K562 (cell line): ENCODE measurements at regions not wholly inside any gene's neighbourhood (a gene's known extent, or its start where the extent isn't known, plus 50 kb on each side); places are given as distances from the start of the nearest gene placed in this dataset.

Source experiments
- ATAC-seq: fragments of 200-7000 bp; cut with Tn5 transposase; 3 replicates; pipeline ENCODE4 v1.9.1; 2020; ENCODE audit warnings: moderate library complexity
- BruUV-seq: library from RNA; stranded (reverse); fragments of 400-500 nt; replicated peaks from 2 replicates; lab custom pipeline; 2021; lab: Mats Ljungman, UMichigan
- CTCF ChIA-PET: fragments of 300-600 bp; formaldehyde crosslinking; extraction: SDS; loops from one replicate; lab custom pipeline; 2021; ENCODE audit warnings: low intra/inter-chr PET ratio; lab: Yijun Ruan, JAX
- POLR2A ChIA-PET: fragments of 300-600, 350-650 bp; sonication (Branson Sonifier 250); formaldehyde crosslinking; extraction: SDS; loops from one replicate; lab custom pipeline; 2021; ENCODE audit warnings: antibody characterized with exemption, inconsistent platforms; lab: Yijun Ruan, JAX
- DNase-seq, 4 experiments: peaks; one replicate each; pipeline versions ENCODE4 v3.0.0 to v3.0.0-alpha.2; 2011 to 2018; ENCODE audit warnings: low spot score in 3 of 4, mixed read lengths in 3 of 4; ENCODE audit errors: extremely low read depth in 1 of 4
- FAIRE-seq: peaks from 2 replicates; lab custom pipeline; 2011; peaks lifted over from hg19 to GRCh38; lab: Jason Lieb, UNC
- H2AFZ ChIP-seq: 2 replicates; pipeline ENCODE4 v1.6.0; 2011; ENCODE audit warnings: low read depth, low read length, control low read depth, inconsistent platforms
- H3K27ac ChIP-seq: fragments of 200-600 bp; 3 replicates; pipeline ENCODE4 v1.8.0; 2011; ENCODE audit warnings: low read depth, mild to moderate bottlenecking, control low read depth, inconsistent platforms, low read length, moderate library complexity, mixed read lengths; ENCODE audit errors: extremely low read depth
- H3K27me3 ChIP-seq, 2 experiments: fragments of 300-600 bp in 1 of 2; 2 replicates in 1 of 2; 3 replicates in 1 of 2; pipeline versions ENCODE4 v1.6.0 to v1.8.0; 2011; ENCODE audit warnings: inconsistent platforms in 2 of 2, low read length in 2 of 2, mild to moderate bottlenecking in 1 of 2, mixed read lengths in 1 of 2, moderate library complexity in 1 of 2; ENCODE audit not compliant: control insufficient read depth in 2 of 2, insufficient read depth in 2 of 2
- H3K36me3 ChIP-seq: fragments of 300-600 bp; 3 replicates; pipeline ENCODE4 v1.8.0; 2011; ENCODE audit warnings: mild to moderate bottlenecking, low read length, inconsistent platforms; ENCODE audit not compliant: control insufficient read depth, insufficient read depth
- H3K4me1 ChIP-seq, 2 experiments: fragments of 200-600 bp in 1 of 2; replicated peaks in 1 of 2; 2 replicates in 1 of 2; 3 replicates in 1 of 2; pipeline versions ENCODE4 v1.5.1 to v1.8.0; 2011; ENCODE audit warnings: inconsistent platforms in 2 of 2, low read length in 2 of 2, mild to moderate bottlenecking in 1 of 2, mixed read lengths in 1 of 2, moderate library complexity in 1 of 2; ENCODE audit not compliant: control insufficient read depth in 2 of 2, insufficient read depth in 2 of 2
- H3K4me2 ChIP-seq: 2 replicates; pipeline ENCODE4 v1.6.1; 2011; ENCODE audit warnings: low read length, control low read depth, inconsistent platforms, mixed read lengths; ENCODE audit not compliant: insufficient read depth
- H3K4me3 ChIP-seq: fragments of 200-600 bp; sonication (generic), shearing (Covaris generic); 2 replicates; pipeline ENCODE4 v1.5.1; 2016; ENCODE audit warnings: control low read depth, inconsistent platforms
- H3K79me2 ChIP-seq: fragments of 200-600 bp; 3 replicates; pipeline ENCODE4 v1.8.0; 2011; ENCODE audit warnings: low read length, inconsistent platforms; ENCODE audit not compliant: control insufficient read depth, insufficient read depth
- H3K9ac ChIP-seq, 2 experiments: 2 replicates each; pipeline versions ENCODE4 v1.6.0 to v1.6.1; 2011; ENCODE audit warnings: low read depth in 2 of 2, low read length in 2 of 2, control low read depth in 1 of 2, inconsistent platforms in 1 of 2, mild to moderate bottlenecking in 1 of 2, mixed read lengths in 1 of 2; ENCODE audit not compliant: insufficient read depth in 1 of 2
- H3K9me1 ChIP-seq: one replicate; pipeline ENCODE4 v1.6.0; 2011; ENCODE audit warnings: inconsistent platforms, mild to moderate bottlenecking, low read length, moderate library complexity; ENCODE audit not compliant: control insufficient read depth, insufficient read depth
- H3K9me3 ChIP-seq: replicated peaks from 2 replicates; pipeline ENCODE4 v1.5.1; 2011; ENCODE audit warnings: low read depth, low read length, inconsistent platforms; ENCODE audit not compliant: control insufficient read depth, insufficient read depth
- H4K20me1 ChIP-seq: replicated peaks from 2 replicates; pipeline ENCODE4 v1.6.1; 2011; ENCODE audit warnings: low read length, inconsistent platforms, mixed read lengths; ENCODE audit not compliant: control insufficient read depth, insufficient read depth
- CBX1 ChIP-seq: sonication (generic); IDR thresholded peaks from 2 replicates; pipeline ENCODE4 v1.6.1; 2016; ENCODE audit warnings: antibody characterized with exemption, low read depth, mild to moderate bottlenecking
- CREB3 ChIP-seq: fragments of 450-650 bp; conservative IDR thresholded peaks from 2 replicates; pipeline ENCODE4 v1.6.1; 2016; ENCODE audit warnings: missing genetic modification characterization, low read depth, mild to moderate bottlenecking, missing compliant biosample characterization, moderate library complexity
- ELF1 ChIP-seq: fragments of 200-800 bp; sonication (Bioruptor generic); IDR thresholded peaks from 2 replicates; pipeline ENCODE4 v1.6.1; 2016; ENCODE audit warnings: missing genetic modification characterization, missing compliant biosample characterization
- FOXP1 ChIP-seq: sonication (generic); formaldehyde crosslinking; IDR thresholded peaks from 2 replicates; pipeline ENCODE4 v1.8.0; 2022; ENCODE audit warnings: mild to moderate bottlenecking, missing genetic modification reagents
- ILK ChIP-seq: fragments of 450-650 bp; IDR thresholded peaks from 2 replicates; pipeline ENCODE4 v1.6.1; 2016; ENCODE audit warnings: missing genetic modification characterization, low read depth, mild to moderate bottlenecking, missing compliant biosample characterization, moderate library complexity, borderline replicate concordance
- MAFG ChIP-seq: fragments of 450-650 bp; conservative IDR thresholded peaks from 2 replicates; pipeline ENCODE4 v1.6.1; 2016; ENCODE audit warnings: missing genetic modification characterization, missing compliant biosample characterization
- MTA2 ChIP-seq: fragments of 450-650 bp; IDR thresholded peaks from 2 replicates; pipeline ENCODE4 v1.6.1; 2016; ENCODE audit warnings: low read depth
- TAF15 ChIP-seq: fragments of 200-400 bp; formaldehyde crosslinking; IDR thresholded peaks from 2 replicates; pipeline ENCODE4 v1.6.1; 2017; ENCODE audit warnings: mild to moderate bottlenecking, low read depth, low read length, moderate library complexity
- ZNF449 ChIP-seq: fragments of 250-450 bp; sonication (Bioruptor Pico); IDR thresholded peaks from 2 replicates; pipeline ENCODE4 v1.8.0; 2022; ENCODE audit warnings: moderate library complexity, mild to moderate bottlenecking, inconsistent platforms
- ZNF57 ChIP-seq: fragments of 450-650 bp; formaldehyde crosslinking; IDR thresholded peaks from 2 replicates; pipeline ENCODE4 v1.4.0; 2020; ENCODE audit warnings: mild to moderate bottlenecking, moderate library complexity
- ZNF780A ChIP-seq: fragments of 250-450 bp; sonication (Bioruptor Pico); IDR thresholded peaks from 2 replicates; pipeline ENCODE4 v1.5.0; 2021; ENCODE audit warnings: mild to moderate bottlenecking
- WGBS: fragments of 100-300 bp; shearing (Covaris generic); methylation state at CpG from one replicate; pipeline ENCODE4 v1.1.6; 2016; ENCODE audit warnings: low coverage, mixed read lengths; ENCODE audit not compliant: insufficient coverage; ENCODE audit errors: missing lambda C conversion rate; 5-methylcytosine and 5-hydroxymethylcytosine counted together
- in situ Hi-C: fragments of 300-500 bp; cut with MboI; formaldehyde crosslinking; loops from 4 replicates; pipeline ENCODE4 v1.15.0; 2018; ENCODE audit warnings: inconsistent platforms, mixed read lengths
- intact Hi-C: fragments of 100-400 bp; cut with micrococcal nuclease; formaldehyde crosslinking; loops from 2 replicates; pipeline ENCODE4 v1.14.2; 2022

- FAIRE-seq (no peak), DNase-seq (no peak), ATAC-seq (no peak)
- Histone ChIP-seq H3K9me1 (no peaks in the 10 kb centered on the region), H3K9me3 (no peaks in the 10 kb centered on the region), H3K9ac (no peak overlapping the region), H2AFZ (no peak overlapping the region), H3K4me1 (peaks cover 0 to 4% of the 10 kb centered on the region in 2 experiments; a peak in 1 of 5 replicates), H4K20me1 (no peaks in the 10 kb centered on the region), H3K27me3 (peaks cover 0 to 44% of the 10 kb centered on the region in 2 experiments; a peak in 4 of 5 replicates), H3K36me3 (no peaks in the 10 kb centered on the region), H3K4me2 (no peak overlapping the region), H3K4me3 (no peak overlapping the region), H3K27ac (no peak overlapping the region), H3K79me2 (no peaks in the 10 kb centered on the region)
- BruUV-seq, result no TSS peak
- intact Hi-C loops (no loop called here), in situ Hi-C loops (no loop called here)
- ChIA-PET POLR2A (interaction anchor here (0.6 kb wide), 2 partner anchors 109 to 143 kb away, joined by 3 read pairs; no protein-coding TSS in a partner anchor), CTCF (no interaction called here)
- WGBS, result 7% methylated on average over 12 of the region's 20 CpGs
- TF ChIP-seq MTA2, result no peak
- no peak for TF ChIP-seq CBX1
- no peak for TF ChIP-seq MAFG (tag)
- TF ChIP-seq ELF1 (tag), result no peak
- TF ChIP-seq ZNF57 (CRISPR knock-in tag), result no peak
- no peak for TF ChIP-seq CREB3 (tag)
- TF ChIP-seq FOXP1 (CRISPR knock-in tag), result no peak
- no peak for TF ChIP-seq TAF15
- TF ChIP-seq ZNF780A (CRISPR knock-in tag), result no peak
- TF ChIP-seq ILK, result no peak
- no peak for TF ChIP-seq ZNF449
Observed at GRCh38 chr14:101408077-101408831, 153.0 kb upstream of the DIO3 start.
